NT2/D1 (cell line): ENCODE measurements at regions not wholly inside any gene's neighbourhood (a gene's known extent, or its start where the extent isn't known, plus 50 kb on each side); places are given as distances from the start of the nearest gene placed in this dataset.
"Not testable (repeated sequence)": the region's sequence is repeated elsewhere in the genome, so short reads cannot be mapped to it uniquely, and the experiment has no call there.

Experiments used
- DNase-seq: peaks from one replicate; pipeline ENCODE4 v3.0.0-alpha.2; 2011; ENCODE audit warnings: low read depth, low spot score
- H3K27me3 ChIP-seq: 2 replicates; pipeline ENCODE4 v1.6.0; 2011; ENCODE audit warnings: mild to moderate bottlenecking; ENCODE audit not compliant: insufficient read length, insufficient read depth
- H3K36me3 ChIP-seq: 2 replicates; pipeline ENCODE4 v1.6.1; 2011; ENCODE audit warnings: mild to moderate bottlenecking, low read length, mixed read lengths; ENCODE audit not compliant: insufficient read depth, insufficient read length
- H3K4me1 ChIP-seq: 2 replicates; pipeline ENCODE4 v1.5.1; 2011; ENCODE audit not compliant: insufficient read depth, insufficient read length
- H3K4me3 ChIP-seq: 2 replicates; pipeline ENCODE4 v1.5.1; 2011; ENCODE audit warnings: low read depth; ENCODE audit not compliant: insufficient read length
- H3K9ac ChIP-seq: 2 replicates; pipeline ENCODE4 v1.6.0; 2011; ENCODE audit warnings: low read depth; ENCODE audit not compliant: insufficient read length
- H3K9me3 ChIP-seq: 2 replicates; pipeline ENCODE4 v1.5.1; 2011; ENCODE audit warnings: mild to moderate bottlenecking, low read length; ENCODE audit not compliant: insufficient read depth
- SUZ12 ChIP-seq: IDR thresholded peaks from 2 replicates; pipeline ENCODE4 v1.6.1; 2011; ENCODE audit not compliant: insufficient read length, insufficient read depth; ENCODE audit errors: extremely low read depth
- YY1 ChIP-seq: IDR thresholded peaks from 2 replicates; pipeline ENCODE4 v1.6.1; 2011; ENCODE audit not compliant: insufficient read length, insufficient read depth
- ZNF274 ChIP-seq: IDR thresholded peaks from 2 replicates; pipeline ENCODE4 v1.6.1; 2011; ENCODE audit warnings: mild to moderate bottlenecking, low read depth, low read length

- no peaks in the 10 kb centered on the region for H3K4me1 ChIP-seq
- DNase-seq, result no peak
- no peaks in the 10 kb centered on the region for H3K9me3 ChIP-seq
- no peak overlapping the region for H3K9ac ChIP-seq
- no peak overlapping the region for H3K4me3 ChIP-seq
- no peaks in the 10 kb centered on the region for H3K27me3 ChIP-seq
- no peaks in the 10 kb centered on the region for H3K36me3 ChIP-seq
- no peak for TF ChIP-seq YY1
- no peak for TF ChIP-seq ZNF274
These were observed 136.5 kb upstream of the NETO1 start for GRCh38 chr18:73004260-73004659.

GRCh38 chr18:72999971-73000607 lies 132.3 kb upstream of the NETO1 start:
- no peaks in the 10 kb centered on the region for H3K27me3 ChIP-seq
- no peaks in the 10 kb centered on the region for H3K36me3 ChIP-seq
- no peak for TF ChIP-seq YY1
- TF ChIP-seq ZNF274, result no peak
- TF ChIP-seq SUZ12, result no peak
- no peak overlapping the region for H3K4me3 ChIP-seq
- no peak for DNase-seq
- no peaks in the 10 kb centered on the region for H3K9me3 ChIP-seq
- H3K4me1 ChIP-seq, result no peaks in the 10 kb centered on the region
- H3K9ac ChIP-seq, result no peak overlapping the region

GRCh38 chr18:72995558-72995957 lies 127.8 kb upstream of the NETO1 start:
- no peaks in the 10 kb centered on the region for H3K36me3 ChIP-seq
- no peak for DNase-seq
- no peak overlapping the region for H3K9ac ChIP-seq
- H3K4me3 ChIP-seq, result no peak overlapping the region
- no peaks in the 10 kb centered on the region for H3K27me3 ChIP-seq
- no peaks in the 10 kb centered on the region for H3K9me3 ChIP-seq
- H3K4me1 ChIP-seq, result no peaks in the 10 kb centered on the region
- TF ChIP-seq YY1 (no peak), SUZ12 (no peak), ZNF274 (no peak)

GRCh38 chr18:72993250-72993649 lies 125.5 kb upstream of the NETO1 start:
- Histone ChIP-seq H3K36me3 (no peaks in the 10 kb centered on the region), H3K4me3 (no peak overlapping the region), H3K4me1 (no peaks in the 10 kb centered on the region), H3K27me3 (no peaks in the 10 kb centered on the region), H3K9ac (no peak overlapping the region), H3K9me3 (no peaks in the 10 kb centered on the region)
- no peak for DNase-seq
- TF ChIP-seq YY1 (no peak), ZNF274 (no peak)

GRCh38 chr18:72991379-72991778 lies 123.6 kb upstream of the NETO1 start:
- TF ChIP-seq SUZ12 (no peak), ZNF274 (no peak), YY1 (no peak)
- H3K36me3 ChIP-seq, result no peaks in the 10 kb centered on the region
- no peak overlapping the region for H3K4me3 ChIP-seq
- H3K9ac ChIP-seq, result no peak overlapping the region
- no peaks in the 10 kb centered on the region for H3K4me1 ChIP-seq
- DNase-seq, result no peak
- H3K9me3 ChIP-seq, result no peaks in the 10 kb centered on the region
- H3K27me3 ChIP-seq, result no peaks in the 10 kb centered on the region

GRCh38 chr18:72987570-72987969 lies 119.8 kb upstream of the NETO1 start:
- not testable (repeated sequence) for H3K9ac ChIP-seq, H3K27me3 ChIP-seq, DNase-seq, H3K36me3 ChIP-seq, H3K4me3 ChIP-seq, H3K4me1 ChIP-seq, H3K9me3 ChIP-seq

- H3K9ac ChIP-seq, result no peak overlapping the region
- H3K4me3 ChIP-seq, result no peak overlapping the region
- H3K4me1 ChIP-seq, result no peaks in the 10 kb centered on the region
- no peaks in the 10 kb centered on the region for H3K36me3 ChIP-seq
- H3K9me3 ChIP-seq, result peaks cover 6% of the 10 kb centered on the region; the same call in 1 of the 2 replicates
- no peak for TF ChIP-seq ZNF274
- no peak for TF ChIP-seq SUZ12
- TF ChIP-seq YY1, result no peak
- no peaks in the 10 kb centered on the region for H3K27me3 ChIP-seq
- no peak for DNase-seq
These were observed 118.3 kb upstream of the NETO1 start for GRCh38 chr18:72986103-72986502.

- Histone ChIP-seq H3K36me3 (no peaks in the 10 kb centered on the region), H3K27me3 (no peaks in the 10 kb centered on the region), H3K9ac (no peak overlapping the region), H3K9me3 (peaks cover 6% of the 10 kb centered on the region; the same call in 1 of the 2 replicates), H3K4me1 (no peaks in the 10 kb centered on the region), H3K4me3 (no peak overlapping the region)
- TF ChIP-seq SUZ12 (no peak), ZNF274 (no peak), YY1 (no peak)
- DNase-seq, result no peak
These were observed 117.9 kb upstream of the NETO1 start for GRCh38 chr18:72985686-72986085.
